ENCODE measurements at regions not wholly inside any gene's neighbourhood (a gene's known extent, or its start where the extent isn't known, plus 50 kb on each side); places are given as distances from the start of the nearest gene placed in this dataset.

GRCh38 chr17:14762736-14763479, 462.0 kb downstream of the HS3ST3B1 start:
- no peak for DNase-seq (ENCODE audit: low read depth)

GRCh38 chr17:14760719-14761411, 460.0 kb downstream of the HS3ST3B1 start:
- no peak for DNase-seq (ENCODE audit: low read depth)

- DNase-seq (ENCODE audit: low read depth): no peak
These were observed 459.3 kb downstream of the HS3ST3B1 start for GRCh38 chr17:14760212-14760611.

DNA sequence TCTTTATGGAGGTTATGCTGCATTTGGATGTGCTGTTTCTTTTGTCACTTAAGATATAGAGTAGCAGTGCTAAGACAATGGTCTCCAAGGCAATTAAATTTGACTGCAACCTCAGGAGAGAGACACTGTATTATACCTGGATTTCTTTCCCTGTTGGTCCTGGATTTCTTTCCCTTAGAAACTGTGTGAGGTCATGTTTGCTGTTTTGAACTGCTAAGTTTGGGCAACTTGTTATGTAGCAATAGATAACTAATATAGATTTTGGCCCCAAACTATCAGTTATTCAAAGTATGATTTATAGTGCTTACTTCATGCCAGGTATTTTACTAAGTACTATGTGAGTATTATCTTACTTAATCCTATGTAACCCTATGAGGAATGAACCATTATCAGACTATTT, 458.4 kb downstream of the HS3ST3B1 start:
- no peak for DNase-seq (ENCODE audit: low read depth)

DNA sequence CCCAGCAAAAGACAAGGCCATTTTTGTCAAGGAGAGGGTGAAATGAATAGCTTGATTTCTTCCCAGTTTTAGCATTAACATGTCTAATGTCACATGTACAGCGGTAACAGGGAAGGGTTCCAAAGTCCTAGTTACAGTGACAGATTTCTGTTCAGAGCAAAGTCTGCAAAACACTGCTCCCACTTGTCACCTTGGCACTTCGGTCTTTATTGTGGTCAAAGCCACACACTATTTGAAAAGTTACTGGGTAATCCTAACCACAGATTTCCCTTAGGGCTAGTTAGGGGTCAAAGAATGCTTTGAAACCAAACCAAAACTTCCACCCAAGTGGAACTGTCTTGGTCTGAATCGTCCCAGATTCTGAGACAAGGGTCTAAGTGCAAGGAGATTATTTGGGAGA, 455.6 kb downstream of the HS3ST3B1 start:
- DNase-seq (ENCODE audit: low read depth): no peak

- no peak for DNase-seq (ENCODE audit: low read depth)
These were observed 454.1 kb downstream of the HS3ST3B1 start for GRCh38 chr17:14755002-14755401.

DNA sequence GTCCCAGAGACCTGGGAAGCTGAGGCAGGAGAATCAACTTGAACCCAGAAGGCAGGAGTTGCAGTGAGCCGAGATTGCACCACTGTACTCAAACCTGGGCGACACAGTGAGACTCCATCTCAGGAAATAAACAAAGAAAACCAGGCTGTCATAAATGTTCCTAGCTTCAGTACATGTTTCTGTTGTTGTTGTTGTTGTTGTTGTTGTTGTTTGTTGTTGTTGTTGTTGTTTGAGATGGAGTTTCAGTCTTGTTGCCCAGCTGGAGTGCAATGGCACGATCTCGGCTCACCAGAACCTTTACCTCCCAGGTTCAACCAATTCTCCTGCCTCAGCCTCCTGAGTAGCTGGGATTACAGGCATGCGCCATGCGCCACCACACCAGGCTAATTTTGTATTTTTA, 452.5 kb downstream of the HS3ST3B1 start:
- no peak for DNase-seq (ENCODE audit: low read depth)

GRCh38 chr17:14752011-14752410, 451.1 kb downstream of the HS3ST3B1 start:
- DNase-seq (ENCODE audit: low read depth): no peak

- no peak for DNase-seq (ENCODE audit: low read depth)
These were observed 450.0 kb downstream of the HS3ST3B1 start for GRCh38 chr17:14750866-14751265.

DNA sequence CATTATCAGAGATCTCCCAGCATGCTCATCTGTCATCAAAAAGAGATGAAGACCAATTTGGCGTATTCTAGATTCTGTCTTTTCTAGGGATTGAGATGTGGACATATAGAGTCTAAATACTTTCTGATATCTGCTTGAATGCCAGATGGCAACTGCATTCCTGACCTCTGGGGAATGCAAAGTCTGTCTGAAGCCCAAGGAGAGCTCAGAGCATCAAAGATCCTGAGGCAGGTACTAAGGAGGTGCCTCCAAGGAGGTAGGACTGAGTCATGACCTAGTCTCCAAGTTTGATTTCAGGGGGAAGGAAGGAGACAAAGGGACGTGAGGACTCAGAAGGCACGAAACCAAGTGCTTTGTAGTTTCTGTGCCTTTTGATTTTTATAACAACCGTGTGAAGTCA, 448.4 kb downstream of the HS3ST3B1 start:
- no peak for DNase-seq (ENCODE audit: low read depth)

GRCh38 chr17:14748036-14748710, 447.3 kb downstream of the HS3ST3B1 start:
- no peak for DNase-seq (ENCODE audit: low read depth)

DNA sequence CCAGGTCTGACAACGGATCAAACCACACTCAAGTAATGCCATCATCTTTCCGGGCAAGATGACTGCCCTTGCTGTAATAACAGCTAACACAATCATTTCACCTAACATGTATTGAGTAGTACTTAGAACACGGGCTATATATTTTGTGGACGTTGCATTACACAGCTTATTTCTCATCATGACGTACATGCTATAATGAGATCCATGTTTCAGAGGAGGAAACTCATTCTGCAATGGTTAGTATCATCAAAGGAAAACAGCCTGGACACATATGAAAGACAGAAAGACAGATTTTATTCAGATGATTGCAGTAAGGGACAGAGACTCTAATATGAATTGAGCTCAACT, 446.7 kb downstream of the HS3ST3B1 start:
- no peak for DNase-seq (ENCODE audit: low read depth)

DNA sequence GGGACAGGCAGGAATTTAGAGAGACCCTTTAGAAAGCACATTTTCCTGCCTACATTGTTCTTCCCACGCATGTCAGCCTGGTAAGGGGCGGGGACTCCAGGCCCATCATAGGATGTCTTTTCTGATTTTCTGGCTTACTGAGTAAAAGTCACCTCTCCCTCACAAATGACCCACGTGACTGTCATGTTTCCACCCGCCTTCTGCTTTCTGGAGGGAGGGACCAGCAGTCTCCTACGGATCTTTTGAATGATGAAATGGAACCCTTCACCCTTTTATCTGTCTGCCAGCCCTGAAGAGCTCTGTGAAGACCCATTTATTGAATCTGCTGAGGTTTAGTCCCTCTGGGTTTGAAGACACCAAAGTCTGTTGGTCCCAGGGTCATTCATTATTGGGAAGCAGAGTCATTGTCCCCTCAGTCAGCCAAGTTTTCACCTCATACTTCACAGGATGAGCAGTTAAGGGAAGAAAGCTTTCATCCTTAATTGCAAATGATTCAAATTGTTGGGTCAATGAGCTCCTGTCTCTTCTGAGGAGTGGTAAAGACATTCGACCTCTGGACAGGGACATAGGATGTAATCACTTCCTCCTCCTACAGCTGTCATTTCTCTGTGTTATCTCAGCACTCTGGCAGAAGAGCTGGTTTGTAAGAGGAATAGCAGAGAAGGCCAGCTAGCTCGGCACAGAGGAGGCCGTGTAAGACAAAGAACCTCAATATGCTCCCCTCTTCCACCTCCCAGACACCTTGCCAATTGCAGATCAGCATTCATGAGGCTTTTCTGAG, 446.1 kb downstream of the HS3ST3B1 start:
- DNase-seq (ENCODE audit: low read depth): no peak

DNA sequence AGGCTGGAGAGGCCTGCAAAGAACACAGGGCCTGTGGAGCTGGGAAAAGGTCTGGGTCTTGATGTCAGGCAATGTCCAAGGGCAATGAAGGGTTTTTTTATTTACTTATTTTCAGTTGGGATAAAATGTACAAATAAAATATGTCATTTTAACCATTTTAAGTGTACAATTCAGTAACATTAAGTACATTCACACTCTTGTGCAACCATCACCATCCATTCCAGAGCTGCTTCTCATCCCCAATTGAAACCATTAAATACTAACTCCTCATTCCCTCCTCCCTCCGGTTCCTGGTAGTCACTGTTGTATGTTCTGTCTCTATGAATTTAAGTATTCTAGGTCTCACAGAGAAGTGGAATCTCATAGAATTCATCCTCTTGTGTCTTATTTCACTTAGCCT, 444.7 kb downstream of the HS3ST3B1 start:
- no peak for DNase-seq (ENCODE audit: low read depth)

GRCh38 chr17:14744761-14745473, 444.0 kb downstream of the HS3ST3B1 start:
- DNase-seq (ENCODE audit: low read depth): no peak

DNA sequence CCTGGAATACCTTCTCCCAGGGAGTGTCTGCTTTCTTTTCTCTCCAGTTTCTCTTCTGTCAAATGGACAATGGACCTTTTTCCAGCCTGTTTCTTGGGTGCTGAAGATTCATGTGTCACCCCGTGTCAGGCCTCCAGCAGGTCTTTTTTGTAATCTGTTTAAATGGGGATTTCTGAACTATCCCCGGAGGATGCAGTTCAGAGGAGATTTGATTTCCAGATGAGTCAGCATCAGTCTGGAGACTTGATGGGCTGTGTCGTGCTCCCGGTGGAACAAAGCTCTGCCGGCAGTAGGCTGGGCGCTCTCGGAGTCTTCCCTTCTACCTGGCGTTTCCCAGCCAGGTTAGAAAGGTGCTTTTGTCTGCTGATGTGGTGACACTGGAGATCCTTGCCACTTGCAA, 440.6 kb downstream of the HS3ST3B1 start:
- no peak for DNase-seq (ENCODE audit: low read depth)

DNA sequence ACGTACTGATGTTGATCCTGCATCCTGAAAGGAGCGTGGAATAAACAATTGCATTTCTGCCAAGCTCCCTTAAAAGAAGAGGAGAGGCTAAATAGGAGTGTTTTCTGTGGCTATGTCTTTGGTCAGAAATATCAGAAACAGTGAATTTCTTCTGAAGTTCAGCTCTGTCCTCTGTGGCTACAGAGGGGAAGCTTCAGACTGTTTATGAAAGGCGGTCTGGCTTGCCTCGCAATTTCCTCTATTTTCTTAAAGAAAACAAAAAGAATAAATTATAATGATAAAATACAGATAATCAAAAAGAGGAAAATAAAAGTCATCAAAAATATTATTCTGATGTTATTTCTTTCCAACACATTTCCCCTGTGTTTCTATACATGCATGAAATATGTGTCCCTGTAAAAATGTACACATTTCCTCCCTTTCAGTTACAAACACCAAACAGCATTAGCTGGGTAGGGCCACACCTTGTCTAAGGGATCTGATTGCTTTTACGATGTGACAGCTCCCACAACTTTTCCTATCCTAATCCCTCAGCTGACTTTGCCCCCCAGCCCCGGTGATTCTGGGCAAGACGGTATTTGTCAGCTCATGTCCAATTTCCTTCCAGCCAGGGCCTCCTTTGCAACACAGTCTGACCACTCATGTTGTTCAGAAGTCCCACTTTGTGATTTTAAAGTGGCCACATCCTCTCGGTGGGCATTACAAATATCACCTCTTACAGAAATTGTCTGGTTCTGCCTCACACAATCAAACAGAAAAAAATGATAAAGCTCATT, 439.0 kb downstream of the HS3ST3B1 start:
- DNase-seq (ENCODE audit: low read depth): no peak

GRCh38 chr17:14738652-14738988, 437.7 kb downstream of the HS3ST3B1 start:
- no peak for DNase-seq (ENCODE audit: low read depth)

DNA sequence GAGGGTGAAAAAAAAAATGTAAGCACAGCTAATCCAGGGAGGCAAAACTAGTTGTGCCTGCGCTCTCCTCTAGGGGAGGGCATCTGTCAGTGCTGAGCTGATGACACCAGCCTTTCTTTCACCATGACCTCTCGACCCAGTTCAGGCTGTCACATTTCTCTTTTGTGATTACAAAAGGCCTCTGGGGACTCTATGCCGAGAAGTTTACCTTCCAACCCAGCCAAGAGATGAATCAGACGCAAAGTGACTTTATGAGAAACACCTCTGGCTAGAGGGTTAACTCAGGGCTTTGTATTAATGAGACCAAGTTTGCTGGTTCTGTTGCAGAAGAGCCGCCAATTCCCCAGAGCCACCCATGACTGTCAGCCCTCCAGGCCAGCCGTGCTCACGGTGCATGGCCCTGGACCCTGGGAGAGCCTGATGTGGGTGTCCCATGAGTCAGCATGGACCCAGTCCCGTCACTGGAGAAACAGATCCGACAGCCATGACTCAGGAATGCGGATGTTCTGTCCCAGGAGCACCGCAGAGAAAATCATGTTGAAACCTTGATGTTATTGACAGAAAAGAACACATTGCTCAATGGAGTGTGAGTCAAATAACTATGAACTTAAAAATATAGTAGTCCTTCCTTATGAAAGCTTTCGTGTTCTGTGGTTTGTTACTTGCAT, 437.2 kb downstream of the HS3ST3B1 start:
- no peak for DNase-seq (ENCODE audit: low read depth)

- DNase-seq (ENCODE audit: low read depth): no peak
These were observed 435.8 kb downstream of the HS3ST3B1 start for GRCh38 chr17:14736631-14737030.

GRCh38 chr17:14733376-14733775, 432.5 kb downstream of the HS3ST3B1 start:
- DNase-seq (ENCODE audit: low read depth): no peak

All from activated gamma-delta T cell treated with anti-CD3 and anti-CD28 coated beads, Interleukin-2, amount 50 U/mL, for 16 hours (primary cell).